HG02938 (cell line): ENCODE measurements at regions not wholly inside any gene's neighbourhood (a gene's known extent, or its start where the extent isn't known, plus 50 kb on each side); places are given as distances from the start of the nearest gene placed in this dataset.

Experiments
- ATAC-seq: cut with Tn5 transposase; IDR thresholded peaks from one replicate; pipeline ENCODE4 v1.9.1; 2021; ENCODE audit warnings: mild to moderate bottlenecking, moderate library complexity; ENCODE audit not compliant: unreplicated experiment

GRCh38 chr7:35399840-35400239, 145.9 kb upstream of the TBX20 start:
- no peak for ATAC-seq

- no peak for ATAC-seq
Measured at GRCh38 chr7:35399216-35399615, 145.3 kb upstream of the TBX20 start.

DNA sequence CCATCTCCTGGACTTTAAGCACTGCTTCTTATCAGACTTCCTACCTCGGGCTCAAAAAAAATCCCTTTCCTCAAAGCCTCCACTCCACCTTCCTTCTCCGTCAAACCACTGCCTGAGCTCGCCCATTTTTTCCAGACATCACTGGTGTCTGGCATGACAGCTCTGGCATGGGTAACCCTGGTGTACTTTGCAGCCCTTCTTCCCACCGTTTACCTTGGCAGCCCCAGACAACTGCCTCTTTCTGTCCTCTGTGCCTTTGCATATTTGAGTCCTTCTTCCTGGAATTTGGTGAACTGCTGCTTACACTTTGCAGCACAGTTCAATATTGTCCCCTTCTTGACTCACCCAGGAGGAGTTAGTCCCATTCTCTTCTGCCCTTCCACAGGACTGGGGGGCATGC, 144.6 kb upstream of the TBX20 start:
- no peak for ATAC-seq

DNA sequence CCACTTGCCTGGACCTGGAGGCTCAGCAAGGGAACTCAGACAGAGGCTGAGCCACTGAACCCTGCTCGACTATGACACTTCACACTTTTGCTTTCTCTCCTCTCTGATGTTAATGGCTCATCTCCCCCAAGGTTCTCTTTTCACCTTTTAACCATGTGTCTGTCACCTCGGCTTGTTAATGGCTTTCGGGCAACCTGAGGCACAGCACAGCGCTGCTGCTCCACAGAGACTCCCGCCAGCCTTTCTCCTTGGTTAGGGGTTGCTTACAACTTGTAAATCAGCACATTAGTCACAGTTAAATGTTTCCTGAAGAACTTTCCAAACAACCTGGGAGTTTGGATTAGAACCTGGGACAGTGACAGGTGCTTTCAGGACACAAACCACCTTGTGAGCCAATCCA, 136.2 kb upstream of the TBX20 start:
- no peak for ATAC-seq

DNA sequence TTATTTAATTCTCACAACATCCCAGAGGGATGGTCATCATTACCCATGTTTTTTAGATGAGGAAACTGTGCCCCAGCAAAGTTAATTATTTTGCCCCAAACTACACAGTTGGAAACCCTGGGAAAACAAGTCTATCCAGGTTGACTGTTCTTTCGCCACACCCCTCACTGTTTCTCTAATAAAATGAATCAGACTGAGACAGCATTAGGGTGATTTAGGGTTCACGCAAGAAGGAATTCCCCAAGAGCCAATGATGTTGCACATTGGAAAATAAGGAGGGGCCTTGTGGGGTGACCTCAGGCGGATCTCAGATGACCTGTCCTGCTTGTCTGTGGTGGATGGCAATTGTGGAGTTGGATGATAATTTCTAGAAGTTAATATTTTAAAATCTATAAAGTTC, 135.7 kb upstream of the TBX20 start:
- no peak for ATAC-seq

- no peak for ATAC-seq
Measured at GRCh38 chr7:35386816-35387706, 133.2 kb upstream of the TBX20 start.

- ATAC-seq = no peak
Measured at GRCh38 chr7:35386082-35386815, 132.3 kb upstream of the TBX20 start.

- no peak for ATAC-seq
Measured at GRCh38 chr7:35384761-35385700, 131.1 kb upstream of the TBX20 start.

GRCh38 chr7:35380739-35381224, 126.9 kb upstream of the TBX20 start:
- ATAC-seq = no peak

- ATAC-seq = no peak
Measured at GRCh38 chr7:35379481-35379880, 125.6 kb upstream of the TBX20 start.

- no peak for ATAC-seq
Measured at GRCh38 chr7:35375516-35375915, 121.6 kb upstream of the TBX20 start.

- ATAC-seq = no peak
Measured at GRCh38 chr7:35374858-35375257, 121.0 kb upstream of the TBX20 start.

- no peak for ATAC-seq
Measured at GRCh38 chr7:35371221-35371620, 117.3 kb upstream of the TBX20 start.

DNA sequence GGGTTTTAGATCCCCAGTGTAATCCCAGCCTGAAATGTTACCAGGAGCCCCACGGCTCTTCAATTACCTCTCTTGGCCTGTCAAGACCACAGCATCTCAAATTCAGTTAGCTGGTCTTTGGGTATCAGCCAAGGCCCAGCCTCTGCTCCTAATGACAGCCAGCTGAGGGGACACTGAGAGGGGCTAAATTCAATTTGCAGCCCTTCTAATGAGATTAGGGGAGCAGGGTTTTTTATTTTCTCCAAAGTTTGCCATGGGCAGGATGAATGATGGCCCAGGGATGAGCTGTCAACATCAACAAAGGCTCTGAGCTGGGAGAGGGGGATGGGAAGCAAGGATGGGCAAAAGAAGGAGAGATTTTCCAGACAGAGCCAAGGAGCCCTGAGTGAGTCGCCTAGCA, 116.8 kb upstream of the TBX20 start:
- ATAC-seq = no peak

DNA sequence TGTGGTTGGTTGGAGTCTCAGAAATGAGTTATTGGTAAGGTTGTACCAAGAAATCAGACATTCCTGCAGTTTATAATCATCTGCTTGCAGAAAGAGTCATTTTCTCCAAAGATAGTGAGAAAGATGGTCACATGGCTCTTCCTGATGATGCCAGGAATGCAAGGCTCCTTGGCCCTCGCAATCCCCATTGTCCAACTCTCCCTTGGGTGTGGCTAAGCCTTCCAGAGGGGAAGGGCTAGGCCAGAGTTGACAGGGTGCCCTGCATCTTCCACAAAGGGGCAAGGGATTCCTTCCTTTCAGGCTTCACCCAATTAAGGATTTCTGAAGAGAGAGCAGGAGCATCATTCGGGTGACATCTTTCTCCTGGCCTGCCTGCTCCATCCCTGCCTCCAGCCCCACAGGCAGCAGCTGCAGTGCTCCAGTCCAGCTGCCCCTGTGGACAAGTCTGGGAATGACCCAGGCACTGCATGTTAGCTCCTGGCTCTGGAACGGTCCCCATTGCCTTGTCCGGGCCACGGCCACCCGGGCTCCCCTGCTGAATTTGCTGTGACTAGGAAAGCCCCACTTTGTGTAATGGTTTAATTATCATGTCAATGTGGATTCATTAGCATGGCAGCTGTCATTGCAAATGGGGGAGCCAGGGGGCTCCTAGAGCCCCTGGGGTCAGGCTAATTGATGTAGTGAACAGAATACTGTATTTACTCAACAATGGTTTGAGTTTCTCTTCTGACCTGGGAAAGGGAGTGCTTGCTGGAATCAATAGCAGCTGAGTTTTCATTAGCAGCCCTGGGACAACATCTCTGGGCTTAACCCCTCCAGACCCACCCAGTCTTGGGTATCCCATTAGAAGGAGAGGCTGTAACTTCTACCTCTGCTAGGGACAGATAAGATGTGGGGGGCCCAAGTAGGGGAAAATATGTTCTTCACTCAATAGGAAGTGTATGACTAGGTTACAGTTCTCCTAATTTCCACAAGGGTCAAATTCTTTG, 112.6 kb upstream of the TBX20 start:
- ATAC-seq = no peak

DNA sequence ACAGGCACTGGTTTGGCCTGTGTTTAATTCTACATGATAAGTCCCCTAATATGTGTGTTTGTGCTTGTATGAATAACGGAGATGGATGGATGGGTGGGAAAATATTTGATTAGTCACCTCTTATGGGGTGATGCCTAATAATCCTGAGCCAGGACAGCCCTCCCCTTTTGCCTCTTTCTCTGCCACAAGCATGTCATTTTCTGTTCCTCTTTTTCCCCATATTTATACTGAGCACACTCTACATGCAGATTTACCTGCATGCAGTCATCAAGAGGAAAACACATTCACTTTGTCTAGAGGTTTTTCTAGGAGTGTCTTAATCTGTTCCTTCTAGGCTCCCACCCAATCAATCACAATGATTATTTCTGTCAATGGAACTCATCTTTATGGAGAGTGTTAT, 111.6 kb upstream of the TBX20 start:
- ATAC-seq = no peak

GRCh38 chr7:35362341-35362740, 108.4 kb upstream of the TBX20 start:
- ATAC-seq = no peak

GRCh38 chr7:35359423-35359822, 105.5 kb upstream of the TBX20 start:
- ATAC-seq = no peak

- ATAC-seq = no peak
Measured at GRCh38 chr7:35356495-35356894, 102.6 kb upstream of the TBX20 start.

- ATAC-seq = no peak
Measured at GRCh38 chr7:35355911-35356310, 102.0 kb upstream of the TBX20 start.
